Pancreas (tissue), 10 donors: ENCODE measurements at regions not wholly inside any gene's neighbourhood (a gene's known extent, or its start where the extent isn't known, plus 50 kb on each side); places are given as distances from the start of the nearest gene placed in this dataset.

Experiments
- ATAC-seq, 4 donors: fragments of 200-7000 bp; cut with Tn5 transposase; one replicate each; pipeline versions ENCODE4 v1.8.0 to v1.9.1; 2020; ENCODE audit warnings: mild to moderate bottlenecking in 4 of 4, moderate library complexity in 4 of 4
- DNase-seq, 6 donors: peaks; one replicate each; pipeline ENCODE4 v3.0.0-alpha.2; 2020
- FAIRE-seq: peaks from 2 replicates; lab custom pipeline; 2012; peaks lifted over from hg19 to GRCh38; lab: Jason Lieb, UNC
- H3K27ac ChIP-seq, 4 donors: fragments of 200-600 bp; sonication (generic); 1 replicate in 3 of 4; 2 replicates in 1 of 4; pipeline versions ENCODE4 v1.5.0 to v1.8.0; 2020
- H3K27me3 ChIP-seq, 4 donors: fragments of 200-600 bp; one replicate each; pipeline ENCODE4 v1.8.0; 2021
- H3K36me3 ChIP-seq, 3 donors: fragments of 200-600 bp; sonication (generic) in 1 of 3; one replicate each; pipeline versions ENCODE4 v1.5.0 to v1.8.0; 2020 to 2021
- H3K4me1 ChIP-seq, 3 donors: fragments of 200-600 bp; one replicate each; pipeline ENCODE4 v1.8.0; 2021
- H3K4me3 ChIP-seq, 4 donors: fragments of 200-600 bp; sonication (generic) in 2 of 4; one replicate each; pipeline versions ENCODE4 v1.5.0 to v1.8.0; 2020 to 2021
- H3K9me3 ChIP-seq, 4 donors: fragments of 200-600 bp; one replicate each; pipeline ENCODE4 v1.8.0; 2021
- WGBS, 2 donors: extraction: QIAGEN DNeasy Blood & Tissue Kit; methylation state at CpG; one replicate each; pipeline ENCODE4 v1.1.7; 2013; 5-methylcytosine and 5-hydroxymethylcytosine counted together
- intact Hi-C, 3 donors: fragments of 100-400 bp; cut with DNase I; formaldehyde crosslinking; loops; one replicate each; pipeline versions ENCODE4 v1.11.1 to v1.14.2; 2022
- TF ChIP-seq, protein P1 (sequence below), 4 donors: fragments of 200-600 bp; sonication (generic) in 3 of 4; IDR thresholded peaks; one replicate each; pipeline versions ENCODE4 v1.5.0 to v1.8.0; 2021; ENCODE audit warnings: antibody characterized with exemption in 4 of 4
- donor health status: healthy with polysubstance abuse.
- donor health status: DM: no; HTN: no; CAD: no; lungs with moderate emphysema.
- donor health status: DM: no; HTN: no; CAD: no.
- donor health status: control.
- donor health status: control.
- donor health status: Bipolar disorder and iron deficiency.
- donor health status: DM: yes; HTN: yes; CAD: no.
- donor health status: DM: no; HTN: no; CAD: no.
- donor health status: DM: no; HTN: no; CAD: no.
- donor health status: DM: yes; HTN: yes; CAD: no.

DNA sequence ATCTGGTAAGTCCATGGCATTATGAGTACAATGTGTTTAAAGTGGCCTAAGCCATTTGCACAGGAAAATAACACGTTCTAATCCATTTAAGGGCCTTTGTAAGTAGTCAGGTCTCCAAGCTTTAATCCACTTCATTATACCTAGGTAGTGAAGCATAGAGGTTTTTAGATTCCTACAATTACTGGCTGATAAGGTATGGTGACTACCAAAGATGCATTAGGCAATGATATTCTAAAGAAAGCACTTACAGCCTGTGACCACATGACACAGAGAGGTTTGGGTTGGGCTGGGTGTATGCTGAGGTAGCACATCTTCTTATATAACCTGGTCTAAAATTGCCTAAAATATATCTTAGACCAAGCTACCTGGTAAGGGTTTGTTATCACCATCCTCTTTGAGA, 504.4 kb downstream of the TFAP2B start:
- H3K4me3 ChIP-seq: no peak overlapping the region
- no peaks in the 10 kb centered on the region for H3K4me1 ChIP-seq
- FAIRE-seq: no peak
- 19 to 25% methylated on average over 1 of the region's 1 CpG for WGBS, 2 donors
- no peak overlapping the region for H3K27ac ChIP-seq
- H3K9me3 ChIP-seq: no peaks in the 10 kb centered on the region
- no peaks in the 10 kb centered on the region for H3K27me3 ChIP-seq
- intact Hi-C loops: no loop called here
- no peaks in the 10 kb centered on the region for H3K36me3 ChIP-seq
- DNase-seq: no peak
- TF ChIP-seq, protein P1, sequence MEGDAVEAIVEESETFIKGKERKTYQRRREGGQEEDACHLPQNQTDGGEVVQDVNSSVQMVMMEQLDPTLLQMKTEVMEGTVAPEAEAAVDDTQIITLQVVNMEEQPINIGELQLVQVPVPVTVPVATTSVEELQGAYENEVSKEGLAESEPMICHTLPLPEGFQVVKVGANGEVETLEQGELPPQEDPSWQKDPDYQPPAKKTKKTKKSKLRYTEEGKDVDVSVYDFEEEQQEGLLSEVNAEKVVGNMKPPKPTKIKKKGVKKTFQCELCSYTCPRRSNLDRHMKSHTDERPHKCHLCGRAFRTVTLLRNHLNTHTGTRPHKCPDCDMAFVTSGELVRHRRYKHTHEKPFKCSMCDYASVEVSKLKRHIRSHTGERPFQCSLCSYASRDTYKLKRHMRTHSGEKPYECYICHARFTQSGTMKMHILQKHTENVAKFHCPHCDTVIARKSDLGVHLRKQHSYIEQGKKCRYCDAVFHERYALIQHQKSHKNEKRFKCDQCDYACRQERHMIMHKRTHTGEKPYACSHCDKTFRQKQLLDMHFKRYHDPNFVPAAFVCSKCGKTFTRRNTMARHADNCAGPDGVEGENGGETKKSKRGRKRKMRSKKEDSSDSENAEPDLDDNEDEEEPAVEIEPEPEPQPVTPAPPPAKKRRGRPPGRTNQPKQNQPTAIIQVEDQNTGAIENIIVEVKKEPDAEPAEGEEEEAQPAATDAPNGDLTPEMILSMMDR (IDR thresholded peaks at IDR 0.05): no peak
- no peak for ATAC-seq

DNA sequence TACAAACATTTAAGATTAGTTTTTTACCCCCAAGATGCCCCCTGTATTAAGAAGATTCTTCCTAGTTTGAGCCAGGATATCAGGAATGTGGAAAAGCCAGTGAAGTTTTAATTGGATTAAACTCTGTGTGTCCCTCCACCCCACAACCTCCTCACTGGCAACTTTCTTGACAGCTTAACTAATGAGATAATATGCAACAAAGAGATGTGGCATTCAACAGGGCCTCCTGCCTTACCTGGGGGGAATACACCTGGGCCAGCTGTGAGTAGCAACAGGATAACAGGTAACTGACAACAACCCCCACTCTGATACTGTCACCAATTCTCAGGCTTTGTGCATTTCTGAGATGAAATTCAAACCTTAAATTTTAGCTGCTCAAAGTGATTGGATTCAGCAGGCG, 512.3 kb downstream of the TFAP2B start:
- Histone ChIP-seq H3K9me3 (no peaks in the 10 kb centered on the region), H3K36me3 (no peaks in the 10 kb centered on the region), H3K27ac (no peak overlapping the region), H3K4me3 (no peak overlapping the region), H3K4me1 (no peaks in the 10 kb centered on the region), H3K27me3 (no peaks in the 10 kb centered on the region)
- TF ChIP-seq, protein P1 (IDR thresholded peaks at IDR 0.05): no peak
- WGBS, 2 donors: 63 to 67% methylated on average over 1 of the region's 1 CpG
- intact Hi-C loops: no loop called here
- no peak for ATAC-seq
- DNase-seq: no peak
- no peak for FAIRE-seq

DNA sequence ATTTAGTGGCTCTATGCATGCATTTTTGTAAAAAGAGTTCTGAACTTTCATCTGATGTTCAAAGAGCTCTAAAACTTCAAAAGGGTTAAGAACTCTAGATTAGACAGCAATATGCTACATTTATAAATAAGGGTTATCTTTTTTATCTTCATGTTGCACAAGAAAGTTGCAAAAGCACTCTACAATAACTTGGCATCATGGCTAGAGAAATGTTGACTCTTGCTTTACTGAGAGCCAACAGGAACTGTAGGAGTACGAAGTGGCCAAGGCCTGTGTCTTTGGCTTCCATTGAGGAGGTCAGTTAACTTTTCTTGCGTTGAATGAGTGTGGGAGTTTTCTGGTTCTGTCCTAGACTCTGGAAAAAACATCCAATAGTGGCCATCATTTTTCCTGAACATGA, 516.9 kb downstream of the TFAP2B start:
- 53 to 56% methylated on average over 2 of the region's 2 CpGs for WGBS, 2 donors
- DNase-seq (no peak), ATAC-seq (no peak), FAIRE-seq (no peak)
- Histone ChIP-seq H3K36me3 (no peaks in the 10 kb centered on the region), H3K27ac (no peak overlapping the region), H3K9me3 (no peaks in the 10 kb centered on the region), H3K4me1 (no peaks in the 10 kb centered on the region), H3K27me3 (no peaks in the 10 kb centered on the region), H3K4me3 (no peak overlapping the region)
- TF ChIP-seq, protein P1 (IDR thresholded peaks at IDR 0.05): no peak
- intact Hi-C loops: no loop called here

DNA sequence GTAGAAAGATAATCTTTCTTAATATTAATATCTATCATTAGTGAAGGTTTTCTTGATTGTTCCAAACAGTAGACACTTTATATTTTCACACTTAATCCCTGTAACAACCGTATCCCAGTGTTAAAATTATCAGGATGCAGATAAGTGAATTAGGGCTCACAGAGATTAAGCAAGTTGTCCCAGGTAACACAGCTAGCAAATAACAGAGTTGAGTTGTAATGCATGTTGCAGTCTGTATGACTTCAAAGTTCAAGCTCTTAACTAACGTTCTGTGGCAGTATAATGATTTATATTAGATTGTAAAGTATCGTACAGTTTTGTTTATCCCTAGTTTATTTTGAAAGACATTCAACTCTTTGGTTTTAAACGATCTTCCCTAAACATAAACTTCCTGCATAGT, 517.5 kb downstream of the TFAP2B start:
- H3K27me3 ChIP-seq: no peaks in the 10 kb centered on the region
- WGBS, 2 donors: 24 to 39% methylated on average over 4 of the region's 4 CpGs
- no peaks in the 10 kb centered on the region for H3K36me3 ChIP-seq
- FAIRE-seq (no peak), DNase-seq (no peak), ATAC-seq (no peak)
- H3K27ac ChIP-seq: no peak overlapping the region
- TF ChIP-seq, protein P1 (IDR thresholded peaks at IDR 0.05): no peak
- intact Hi-C loops: no loop called here
- no peak overlapping the region for H3K4me3 ChIP-seq
- no peaks in the 10 kb centered on the region for H3K9me3 ChIP-seq
- no peaks in the 10 kb centered on the region for H3K4me1 ChIP-seq

DNA sequence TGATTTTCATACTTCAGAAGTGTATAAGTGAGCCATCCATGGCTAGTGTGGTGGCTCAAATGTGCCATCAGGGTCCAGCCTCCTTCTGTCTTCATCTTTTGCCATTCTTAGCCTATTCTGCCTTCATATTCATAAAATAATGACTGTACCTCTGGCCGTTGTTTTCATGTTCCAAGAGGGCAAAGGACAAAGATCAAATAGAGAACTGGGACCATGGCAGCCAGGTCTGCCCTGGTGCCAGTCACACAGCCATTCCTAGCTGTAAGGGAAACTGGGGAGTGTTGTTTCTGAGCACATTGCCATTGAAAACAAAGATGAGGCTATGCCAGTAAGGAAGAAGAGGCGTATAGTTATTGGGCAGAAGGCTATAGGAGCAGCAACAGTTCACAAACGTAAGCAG, 518.6 kb downstream of the TFAP2B start:
- no peak for FAIRE-seq
- H3K36me3 ChIP-seq: no peaks in the 10 kb centered on the region
- TF ChIP-seq, protein P1 (IDR thresholded peaks at IDR 0.05): no peak
- 31 to 51% methylated on average over 3 of the region's 3 CpGs for WGBS, 2 donors
- H3K9me3 ChIP-seq: no peaks in the 10 kb centered on the region
- H3K4me1 ChIP-seq: no peaks in the 10 kb centered on the region
- intact Hi-C loops: no loop called here
- H3K4me3 ChIP-seq: no peak overlapping the region
- H3K27me3 ChIP-seq: no peaks in the 10 kb centered on the region
- H3K27ac ChIP-seq: no peak overlapping the region
- ATAC-seq: no peak
- no peak for DNase-seq
